ENCODE measurements at regions not wholly inside any gene's neighbourhood (a gene's known extent, or its start where the extent isn't known, plus 50 kb on each side); places are given as distances from the start of the nearest gene placed in this dataset.
"Not testable (repeated sequence)": the region's sequence is repeated elsewhere in the genome, so short reads cannot be mapped to it uniquely, and the experiment has no call there.

DNA sequence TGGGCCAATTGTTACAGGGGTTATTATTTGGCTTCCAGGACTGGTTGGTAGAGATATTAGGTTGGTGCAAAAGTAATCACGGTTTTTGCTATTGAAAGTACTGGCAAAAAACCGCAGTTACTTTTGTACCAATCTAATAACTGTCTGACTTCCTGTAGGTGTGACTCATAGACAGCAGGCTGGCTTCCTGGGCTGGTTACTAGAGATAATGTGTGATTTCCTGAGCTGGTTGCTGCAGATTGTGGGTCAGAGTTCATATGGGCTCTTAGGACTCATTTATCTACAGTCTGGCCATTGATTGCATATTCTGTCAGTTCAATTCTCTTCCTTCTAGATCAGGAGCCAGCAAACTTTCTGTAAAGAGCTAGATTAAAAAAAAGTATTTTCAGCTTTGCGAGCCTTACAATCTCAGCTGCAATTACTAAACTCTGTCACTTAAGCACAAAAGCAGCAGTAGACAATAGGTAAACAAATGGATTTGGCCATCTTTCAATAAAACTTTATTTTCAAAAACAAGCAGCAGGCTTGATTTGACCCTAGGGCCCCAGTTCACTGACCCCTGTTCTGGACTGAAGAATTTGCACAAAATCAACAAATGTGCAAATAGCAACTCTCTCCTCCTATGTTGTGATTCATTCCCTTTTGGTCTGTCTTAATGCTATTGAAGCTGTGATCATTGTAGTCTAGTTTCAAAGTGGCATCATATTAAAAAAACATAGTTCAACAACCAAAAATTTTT is 50.8 kb upstream of the BOD1L1 start:
- no peak for DNase-seq

DNA sequence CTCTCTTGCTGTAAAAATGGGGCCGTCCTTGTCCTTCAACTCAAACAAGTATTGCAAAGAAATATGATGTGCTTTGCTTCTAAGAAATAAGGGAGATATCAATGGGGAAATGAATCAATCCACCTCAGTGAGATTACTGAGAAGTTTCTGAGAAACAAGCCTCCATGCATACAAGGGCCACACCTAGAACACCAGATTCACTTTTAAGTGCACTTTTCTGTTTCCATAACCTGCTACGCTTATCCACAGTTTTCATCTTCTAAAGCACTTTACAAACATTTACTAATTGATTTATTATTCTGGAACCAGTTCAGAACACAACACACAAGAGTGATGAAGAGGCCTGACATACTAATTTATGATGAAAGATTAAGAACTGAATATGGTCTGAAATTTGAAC is 54.0 kb upstream of the BOD1L1 start:
- no peak for DNase-seq

DNA sequence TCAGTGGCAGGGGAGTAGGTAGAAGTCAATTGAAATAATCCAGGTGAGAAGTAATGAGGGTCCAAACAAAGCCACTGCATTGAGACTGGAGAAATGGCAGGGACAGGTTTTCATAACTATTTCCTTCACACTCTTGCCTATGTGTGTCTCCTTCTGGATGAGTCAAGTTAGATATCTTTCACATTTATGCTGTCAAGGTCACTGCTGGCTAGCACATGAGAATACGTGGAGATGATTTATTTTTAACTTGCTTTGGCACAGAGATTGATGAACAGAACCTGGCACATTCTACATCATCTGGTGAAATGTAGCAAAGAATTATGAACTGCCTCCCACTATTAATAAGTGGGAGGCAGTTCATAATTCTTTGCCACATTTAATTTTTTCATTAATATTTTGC is 66.7 kb upstream of the BOD1L1 start:
- no peak for DNase-seq

DNA sequence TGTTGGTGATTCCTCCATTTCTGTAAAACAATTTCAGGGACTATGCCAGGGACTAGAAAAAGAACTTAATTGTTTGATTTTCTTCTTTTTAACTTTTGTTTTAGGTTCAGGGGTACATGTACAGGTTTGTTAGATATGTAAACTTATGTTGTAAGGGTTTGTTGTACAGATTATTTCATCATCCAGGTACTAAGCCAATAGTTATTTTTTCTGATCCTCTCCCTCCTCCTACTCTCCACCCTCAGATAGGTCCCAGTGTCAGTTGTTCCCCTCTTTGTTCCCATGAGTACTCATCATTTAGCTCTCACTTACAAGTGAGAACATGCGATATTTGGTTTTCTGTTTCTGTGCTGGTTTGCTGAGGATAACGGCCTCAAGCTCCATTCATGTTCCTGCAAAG is 70.8 kb upstream of the BOD1L1 start:
- no peak for DNase-seq

DNA sequence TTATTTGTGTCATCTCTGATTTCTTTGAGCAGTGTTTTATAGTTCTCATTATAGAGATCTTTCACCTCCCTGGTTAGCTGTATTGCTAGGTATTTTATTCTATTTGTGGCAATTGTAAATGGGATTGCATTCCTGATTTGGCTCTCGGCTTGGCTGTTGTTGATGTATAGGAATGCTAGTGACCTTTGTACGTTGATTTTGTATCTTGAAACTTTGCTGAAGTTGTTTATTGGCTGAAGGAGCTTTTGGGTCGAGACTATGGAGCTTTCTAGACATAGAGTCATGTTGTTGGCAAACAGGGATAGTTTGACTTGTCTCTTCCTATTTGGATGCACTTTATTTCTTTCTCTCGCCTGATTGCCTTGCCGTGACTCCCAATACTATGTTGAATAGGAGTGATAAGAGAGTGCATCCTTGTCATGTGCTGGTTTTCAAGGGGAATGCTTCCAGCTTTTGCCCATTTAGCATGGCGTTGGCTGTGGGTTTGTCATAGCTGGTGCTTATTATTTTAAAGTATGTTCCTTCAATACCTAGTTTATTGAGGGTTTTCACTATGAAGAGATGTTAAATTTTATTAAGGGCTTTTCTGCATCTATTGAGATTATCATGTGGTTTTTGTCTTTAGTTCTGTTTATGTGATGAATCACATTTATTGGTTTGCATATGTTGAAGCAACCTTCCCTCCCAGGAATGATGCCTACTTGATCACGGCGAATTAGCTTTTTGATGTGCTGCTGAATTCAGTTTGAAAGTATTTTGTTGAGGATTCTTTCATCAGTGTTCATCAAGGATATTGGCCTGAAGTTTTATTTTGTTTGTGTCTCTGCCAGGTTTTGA is 72.7 kb upstream of the BOD1L1 start:
- peak in 1 of 3 donors; percentile 38 for DNase-seq

DNA sequence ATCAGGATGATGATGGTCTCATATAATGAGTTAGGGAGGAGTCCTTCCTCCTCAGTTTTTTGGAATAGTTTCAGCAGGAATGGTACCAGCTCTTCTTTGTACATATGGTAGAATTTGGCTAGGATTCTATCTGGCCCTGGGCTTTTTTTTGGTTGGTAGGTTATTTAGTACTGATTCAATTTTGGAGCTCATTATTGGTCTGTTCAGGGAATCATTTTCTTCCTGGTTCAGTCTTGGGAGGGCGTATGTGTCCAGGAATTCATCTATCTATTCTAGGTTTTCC is 73.3 kb upstream of the BOD1L1 start:
- DNase-seq = not testable (repeated sequence)

DNA sequence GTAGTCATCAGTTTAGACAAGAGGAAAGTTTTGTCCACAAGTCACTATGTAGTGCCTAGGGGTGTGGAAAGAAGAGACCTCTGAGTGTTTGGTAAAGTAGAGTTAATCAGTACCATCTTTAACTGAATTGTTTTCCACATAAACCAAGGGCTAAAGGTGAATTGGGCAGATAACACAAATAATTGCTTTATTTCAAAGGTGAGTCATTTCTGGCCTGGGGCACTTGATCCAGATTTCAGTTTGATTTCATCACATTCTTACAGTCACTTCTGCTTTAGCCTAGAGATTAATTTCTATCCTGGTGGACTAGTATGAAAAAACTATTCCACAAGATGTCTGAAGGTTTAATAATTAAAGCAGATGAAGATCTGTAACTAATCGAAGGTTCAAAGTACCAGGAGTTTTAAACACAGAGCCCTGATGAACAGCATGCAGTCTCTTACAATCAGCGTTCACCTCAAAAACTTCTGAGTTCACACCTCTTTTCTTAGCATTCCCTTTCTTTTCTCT is 74.5 kb upstream of the BOD1L1 start:
- DNase-seq = peak in 1 of 3 donors; percentile 6

DNA sequence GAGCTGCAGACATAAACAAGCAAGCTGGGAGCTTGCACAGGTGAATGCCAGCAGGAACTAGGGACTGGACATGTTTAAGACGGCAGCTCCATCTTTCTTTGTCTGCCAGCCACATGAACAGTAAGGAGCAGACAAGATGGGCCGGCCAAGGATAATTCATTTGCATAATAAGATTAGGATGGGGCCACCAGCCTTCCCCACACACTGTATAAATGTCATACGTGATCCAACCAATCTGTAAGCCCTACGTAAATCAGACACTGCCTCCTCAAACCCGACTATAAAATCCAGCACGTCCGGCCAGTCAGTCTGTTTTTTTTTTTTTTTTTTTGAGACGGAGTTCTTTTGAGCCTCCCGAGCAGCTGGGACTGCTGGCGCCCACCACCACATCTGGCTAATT is 75.6 kb upstream of the BOD1L1 start:
- no peak for DNase-seq

DNA sequence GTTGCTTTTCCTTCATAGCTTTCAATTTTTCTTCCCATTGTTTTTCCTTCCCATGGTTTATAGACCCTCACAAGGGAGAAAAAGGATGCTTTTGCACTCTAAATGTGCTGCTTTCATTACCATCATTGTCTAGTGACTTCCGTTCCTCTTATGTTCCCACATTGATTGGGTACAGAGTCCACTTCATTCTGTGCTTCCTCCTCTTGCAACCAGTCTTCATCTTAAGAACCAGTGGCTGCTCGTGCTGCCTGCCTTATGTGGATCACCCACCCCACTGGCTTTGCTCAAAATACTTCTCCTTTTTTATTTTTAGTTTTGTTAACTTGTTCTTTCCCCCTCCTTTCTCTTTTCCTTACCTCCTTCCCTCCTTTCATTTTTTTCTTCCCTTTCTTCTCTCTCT is 76.5 kb upstream of the BOD1L1 start:
- DNase-seq = no peak

DNA sequence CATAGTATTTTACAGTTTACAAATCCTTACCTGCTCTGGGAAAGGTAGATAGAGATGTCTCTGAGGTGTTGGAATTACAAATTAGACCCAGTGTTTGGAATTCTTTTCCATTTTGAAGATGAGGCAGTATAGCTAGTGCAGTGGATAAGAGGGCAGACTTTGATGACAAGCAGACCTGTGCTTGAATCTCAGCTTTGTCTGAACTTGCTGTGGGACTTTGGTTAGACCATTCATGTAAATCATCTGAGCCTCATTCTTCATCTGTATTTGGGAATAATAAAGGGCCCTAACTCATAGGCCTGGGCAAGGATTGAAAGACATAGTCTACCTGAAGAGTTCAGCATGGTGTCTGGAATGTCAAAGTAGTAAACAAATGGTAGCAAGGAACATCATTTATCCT is 77.2 kb upstream of the BOD1L1 start:
- DNase-seq = no peak

DNA sequence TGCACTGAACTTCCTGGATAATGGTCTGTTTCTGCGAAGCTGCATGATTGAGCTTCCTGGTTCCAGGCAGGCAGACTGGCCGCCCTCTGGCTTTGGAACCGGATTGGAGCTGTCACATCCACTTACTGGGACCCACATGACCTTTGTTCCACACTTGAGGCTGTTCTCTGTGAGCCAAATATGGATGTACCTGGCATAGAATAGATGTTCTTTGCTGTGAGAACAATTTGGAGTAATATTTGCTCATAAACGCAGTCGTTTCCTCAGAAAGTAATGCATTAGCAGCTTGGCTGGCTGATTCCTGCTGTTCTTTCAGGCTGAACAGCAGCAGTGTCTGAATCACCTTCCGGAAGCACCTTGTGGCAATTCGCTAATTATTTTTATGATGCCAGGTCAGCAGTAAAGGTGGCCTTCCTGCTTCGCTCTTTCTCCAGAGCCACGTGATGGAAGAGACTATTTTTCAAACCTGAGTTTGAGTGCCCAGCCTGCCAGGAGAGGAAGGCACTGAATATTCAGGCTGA is 78.1 kb upstream of the BOD1L1 start:
- DNase-seq = no peak

DNA sequence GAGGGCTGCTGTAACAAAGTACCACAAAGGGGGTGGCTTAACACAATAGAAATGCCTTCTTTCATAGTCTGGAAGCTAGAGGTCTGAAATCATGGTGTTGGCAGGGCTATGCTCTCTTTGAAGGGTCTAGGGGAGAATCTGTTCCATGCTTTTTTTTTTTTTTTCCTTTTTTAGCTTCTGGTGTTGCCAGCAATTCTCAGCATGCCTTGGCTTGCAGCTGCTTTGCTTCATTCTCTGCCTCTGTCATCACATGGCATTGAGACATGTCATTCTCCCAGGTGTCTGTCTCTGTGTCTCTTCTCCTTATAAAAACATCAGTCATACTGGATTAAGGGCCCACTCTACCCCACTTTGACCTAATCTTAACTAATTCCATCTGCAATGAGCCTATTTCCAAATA is 78.6 kb upstream of the BOD1L1 start:
- DNase-seq = no peak

DNA sequence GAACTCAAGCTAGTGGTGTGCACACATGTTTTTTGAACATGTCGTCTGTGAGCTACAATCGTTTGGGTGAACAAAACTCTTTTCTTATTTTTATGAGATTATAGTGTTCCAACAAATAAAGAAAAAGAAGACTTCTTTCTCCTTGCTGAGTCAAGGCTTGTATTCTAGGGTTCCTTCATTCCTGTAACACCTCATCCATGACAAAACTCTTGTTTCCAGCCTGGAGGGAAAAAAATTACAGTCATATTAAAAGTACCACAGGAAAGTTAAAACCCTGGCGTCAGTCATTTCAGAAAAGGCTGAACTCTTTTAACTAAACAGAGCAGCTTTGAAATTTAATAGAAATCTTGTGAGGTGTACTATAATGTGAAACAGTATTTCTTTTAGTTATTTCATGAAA is 79.2 kb upstream of the BOD1L1 start:
- no peak for DNase-seq

DNA sequence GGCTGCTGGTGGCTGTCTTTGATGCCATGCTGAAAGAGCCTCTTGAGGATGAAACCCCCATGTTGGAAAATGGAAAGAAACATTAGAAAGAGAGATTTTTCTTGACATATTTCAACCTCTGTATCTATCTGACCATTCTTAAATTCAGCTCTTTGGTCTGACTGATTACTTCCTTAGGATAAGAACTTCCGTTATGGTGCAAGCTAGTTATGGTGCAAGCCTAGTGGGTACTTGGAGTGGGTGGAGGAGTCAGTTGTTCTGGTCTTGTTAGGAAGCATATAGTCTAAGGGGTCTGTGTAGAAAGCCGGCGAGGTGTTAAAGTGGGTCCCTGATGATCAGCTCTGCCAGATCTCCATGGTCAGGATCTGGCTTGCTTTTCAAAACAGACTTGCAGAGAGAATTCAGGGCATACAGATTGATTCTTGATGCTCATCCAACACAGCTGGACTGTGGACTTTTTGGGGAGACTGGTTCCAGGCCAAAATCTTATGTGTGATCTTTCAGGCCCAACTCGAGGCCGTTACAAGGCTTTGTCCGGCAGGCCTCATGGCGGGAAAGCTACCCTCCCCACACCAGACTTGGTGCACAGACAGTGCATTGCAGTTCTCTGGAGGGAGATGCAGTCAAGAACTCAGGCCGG is 82.8 kb upstream of the BOD1L1 start:
- DNase-seq = no peak

DNA sequence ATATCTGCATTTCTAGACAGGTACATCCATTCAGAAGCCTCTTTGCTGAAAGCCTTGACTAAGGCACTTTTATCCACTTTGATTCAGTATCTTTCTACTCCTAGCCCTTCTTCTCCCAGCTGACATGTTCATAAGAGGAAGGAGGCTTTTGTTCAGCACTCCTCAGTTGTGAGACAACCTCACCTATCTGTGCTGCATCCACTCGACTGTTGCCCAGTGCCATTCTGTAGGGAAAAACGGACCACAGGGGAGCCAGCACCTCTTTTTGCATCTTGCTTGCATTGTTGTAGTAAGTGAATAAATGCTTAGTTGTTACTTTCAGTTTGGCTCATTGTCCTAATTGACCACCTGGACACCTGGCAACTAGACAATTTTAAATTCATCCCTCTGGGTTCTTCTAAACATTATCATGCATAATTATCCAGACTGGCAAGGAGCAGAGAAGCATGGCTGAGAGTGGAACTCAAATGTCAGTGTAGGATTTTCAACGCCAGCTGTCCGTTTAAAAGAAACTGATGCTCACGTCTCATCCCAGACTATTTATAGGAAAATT is 83.8 kb upstream of the BOD1L1 start:
- no peak for DNase-seq

DNA sequence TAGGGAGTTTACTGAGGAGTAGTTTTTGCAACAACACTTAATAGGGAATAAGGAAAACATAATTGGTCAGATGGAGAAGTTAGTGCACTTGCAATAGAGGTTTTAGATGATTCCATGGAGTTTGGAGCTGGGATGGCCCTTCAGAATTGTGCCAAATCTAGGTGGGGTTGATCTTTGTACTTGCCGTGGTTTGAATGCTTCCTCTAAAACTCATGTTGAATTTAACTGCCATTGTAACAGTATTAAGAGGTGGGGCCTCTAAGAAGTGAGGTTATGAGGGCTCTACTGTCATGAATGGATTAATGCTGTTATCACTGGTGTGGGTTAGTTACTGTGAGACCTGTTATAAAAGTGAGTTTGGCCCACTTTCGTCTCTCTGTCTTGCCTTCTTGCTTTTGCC is 94.4 kb upstream of the BOD1L1 start:
- no peak for DNase-seq

DNA sequence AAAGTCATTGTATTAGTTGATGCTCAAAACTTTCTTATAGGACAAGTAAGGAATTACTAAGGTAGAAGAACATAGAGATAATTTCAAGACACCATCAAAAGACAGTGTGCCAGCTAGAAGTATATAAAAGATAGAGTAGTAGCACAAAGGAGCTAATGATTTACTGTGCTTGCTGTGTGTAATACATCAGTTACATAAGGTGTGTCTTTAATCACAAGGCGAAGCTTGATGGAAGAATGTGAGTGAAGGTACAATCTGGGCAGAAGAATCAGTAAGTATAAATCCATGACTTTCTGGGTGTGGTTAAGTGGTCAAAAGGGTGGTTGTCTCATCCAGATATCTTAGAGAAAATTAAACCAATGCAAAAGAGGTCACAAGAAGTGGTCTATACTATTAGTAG is 95.1 kb upstream of the BOD1L1 start:
- DNase-seq = no peak

DNA sequence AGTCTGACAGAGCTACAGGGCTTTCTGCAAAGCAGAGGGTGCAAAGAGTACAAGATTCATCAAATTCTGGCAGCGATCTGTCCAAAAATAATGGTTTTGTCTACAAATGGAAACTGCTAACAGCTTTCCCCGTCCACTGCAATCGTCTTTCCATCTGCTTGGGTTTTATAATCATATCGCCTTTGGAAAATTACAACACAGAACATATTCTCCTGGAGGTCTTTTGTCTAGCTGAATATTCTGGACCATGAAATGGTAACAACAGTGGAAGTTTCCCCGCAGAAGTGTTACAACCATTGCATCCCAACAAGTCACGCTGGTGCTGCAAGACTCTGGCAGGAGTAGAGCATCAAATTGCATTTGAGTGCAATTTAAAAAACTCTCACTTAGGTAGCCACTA is 101.2 kb upstream of the BOD1L1 start:
- no peak for DNase-seq

DNA sequence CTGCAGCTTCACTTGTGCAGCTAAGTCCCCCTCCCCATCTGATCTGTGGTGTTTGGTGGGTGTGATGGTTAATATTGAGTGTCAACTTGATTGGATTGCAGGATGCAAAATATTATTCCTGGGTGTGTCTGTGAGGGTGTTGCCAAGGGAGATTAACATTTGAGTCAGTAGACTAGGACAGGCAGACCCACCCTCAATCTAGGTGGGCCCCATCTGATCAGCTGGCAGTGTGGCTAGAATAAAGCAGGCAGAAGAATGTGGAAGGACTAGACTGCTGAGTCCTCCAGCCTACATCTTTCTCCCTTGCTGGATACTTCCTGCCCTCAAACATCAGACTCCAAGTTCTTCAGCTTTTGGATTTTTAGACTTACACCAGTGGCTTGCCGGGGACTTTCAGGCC is 103.5 kb upstream of the BOD1L1 start:
- DNase-seq = no peak

DNA sequence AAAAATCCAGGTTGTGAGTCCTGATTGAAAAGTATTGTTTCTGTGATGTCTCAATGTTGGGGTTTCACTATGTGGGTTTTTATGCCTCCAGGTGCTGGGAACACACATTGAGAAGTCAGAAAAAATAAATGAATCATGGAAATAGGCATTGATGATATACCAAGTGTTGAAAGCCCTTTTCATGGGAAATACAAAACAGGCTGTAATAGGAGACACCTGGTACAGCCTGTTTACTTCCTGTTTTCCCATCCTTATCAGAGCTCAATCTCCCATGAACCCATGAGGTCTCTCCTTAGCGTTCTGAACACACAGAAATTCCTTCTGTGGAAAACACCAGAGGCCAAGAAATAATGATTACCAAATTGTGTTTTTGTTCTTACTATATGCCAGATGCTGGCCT is 106.3 kb upstream of the BOD1L1 start:
- no peak for DNase-seq

DNA sequence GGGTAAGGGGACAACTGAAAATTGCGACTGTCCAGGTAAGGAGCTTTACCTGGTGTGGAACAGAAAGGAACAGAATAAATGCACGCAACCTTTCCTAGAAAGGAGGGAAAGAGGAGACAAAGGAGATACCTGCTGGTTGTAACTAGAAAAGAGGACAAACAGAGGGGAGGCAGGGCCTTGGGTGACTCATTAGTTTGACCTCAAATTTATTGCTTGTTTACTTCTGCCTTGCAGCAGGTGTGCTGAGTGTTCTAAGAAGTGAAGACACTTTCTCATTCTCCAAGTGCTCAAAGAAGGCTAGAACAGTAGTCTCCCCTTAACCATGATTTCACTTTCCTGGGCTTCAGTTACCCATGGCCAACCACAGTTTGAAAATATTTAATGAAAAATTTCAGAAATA is 123.1 kb upstream of the BOD1L1 start:
- no peak for DNase-seq

DNA sequence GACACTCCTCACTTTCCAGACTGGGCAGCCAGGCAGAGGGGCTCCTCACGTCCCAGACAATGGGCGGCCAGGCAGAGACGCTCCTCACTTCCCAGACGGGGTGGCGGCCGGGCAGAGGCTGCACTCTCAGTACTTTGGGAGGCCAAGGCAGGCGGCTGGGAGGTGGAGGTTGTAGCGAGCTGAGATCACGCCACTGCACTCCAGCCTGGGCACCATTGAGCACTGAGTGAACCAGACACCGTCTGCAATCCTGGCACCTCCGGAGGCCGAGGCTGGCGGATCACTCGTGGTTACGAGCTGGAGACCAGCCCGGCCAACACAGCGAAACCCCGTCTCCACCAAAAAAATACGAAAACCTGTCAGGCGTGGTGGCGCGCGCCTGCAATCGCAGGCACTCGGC is 134.1 kb upstream of the BOD1L1 start:
- not testable (repeated sequence) for DNase-seq

DNA sequence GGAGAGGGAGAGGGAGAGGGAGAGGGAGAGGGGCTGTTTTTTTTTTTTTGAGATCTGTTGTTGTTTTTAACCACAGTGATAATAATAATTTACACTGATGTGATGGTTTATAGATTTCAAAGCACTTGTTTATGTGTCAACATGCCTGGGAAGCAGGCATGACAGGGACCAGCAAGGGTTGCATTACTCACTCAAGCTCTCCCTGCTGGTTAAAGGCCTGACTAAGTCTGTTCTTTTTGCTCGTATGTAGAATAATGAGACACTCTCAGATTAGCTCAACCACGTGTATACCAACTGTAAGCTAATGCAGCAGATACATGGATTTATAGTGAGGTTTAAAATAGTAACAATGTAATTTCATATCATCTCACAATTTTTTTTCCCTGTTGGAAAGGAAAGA is 134.6 kb upstream of the BOD1L1 start:
- DNase-seq = no peak

Data from muscle of back (tissue), 3 donors.